DND-41 (cell line): ENCODE measurements at regions not wholly inside any gene's neighbourhood (a gene's known extent, or its start where the extent isn't known, plus 50 kb on each side); places are given as distances from the start of the nearest gene placed in this dataset.
"Not testable (repeated sequence)": the region's sequence is repeated elsewhere in the genome, so short reads cannot be mapped to it uniquely, and the experiment has no call there.

Experiments
- ATAC-seq: fragments of 200-7000 bp; cut with Tn5 transposase; 3 replicates; pipeline ENCODE4 v1.9.1; 2021; ENCODE audit warnings: low read depth; ENCODE audit not compliant: insufficient read depth
- DNase-seq: peaks from one replicate; pipeline ENCODE4 v3.0.0-alpha.2; 2020
- H2AFZ ChIP-seq: 2 replicates; pipeline ENCODE4 v1.6.0; 2012; ENCODE audit warnings: low read depth, low read length
- H3K27ac ChIP-seq: 2 replicates; pipeline ENCODE4 v1.5.1; 2012; ENCODE audit warnings: low read length, inconsistent platforms
- H3K27me3 ChIP-seq: fragments of 200-600 bp; sonication (generic); 2 replicates; pipeline ENCODE4 v1.6.0; 2012; ENCODE audit warnings: low read length, mild to moderate bottlenecking, inconsistent platforms; ENCODE audit not compliant: insufficient read depth, poor library complexity
- H3K36me3 ChIP-seq: 2 replicates; pipeline ENCODE4 v1.5.1; 2012; ENCODE audit warnings: low read length, inconsistent platforms; ENCODE audit not compliant: insufficient read depth
- H3K4me1 ChIP-seq: 2 replicates; pipeline ENCODE4 v1.5.1; 2012; ENCODE audit warnings: mild to moderate bottlenecking, low read length; ENCODE audit not compliant: insufficient read depth
- H3K4me2 ChIP-seq: 2 replicates; pipeline ENCODE4 v1.6.0; 2012; ENCODE audit warnings: mild to moderate bottlenecking, moderate library complexity, low read length, inconsistent platforms; ENCODE audit not compliant: insufficient read depth
- H3K4me3 ChIP-seq, 2 experiments: fragments of 200-600 bp in 1 of 2; shearing (Covaris generic) in 1 of 2; 2 replicates each; pipeline ENCODE4 v1.5.1; 2012 to 2016; ENCODE audit warnings: inconsistent platforms in 2 of 2, low read length in 2 of 2, mild to moderate bottlenecking in 2 of 2, low read depth in 1 of 2, moderate library complexity in 1 of 2
- H3K79me2 ChIP-seq: 2 replicates; pipeline ENCODE4 v1.6.0; 2012; ENCODE audit warnings: low read length, inconsistent platforms; ENCODE audit not compliant: insufficient read depth
- H3K9ac ChIP-seq: 2 replicates; pipeline ENCODE4 v1.6.0; 2012; ENCODE audit warnings: low read depth, mild to moderate bottlenecking, inconsistent platforms, low read length, moderate library complexity
- H3K9me3 ChIP-seq: 2 replicates; pipeline ENCODE4 v1.5.1; 2012; ENCODE audit warnings: low read length, moderate library complexity, mild to moderate bottlenecking, inconsistent platforms; ENCODE audit not compliant: insufficient read depth, severe bottlenecking
- H4K20me1 ChIP-seq: 2 replicates; pipeline ENCODE4 v1.6.0; 2012; ENCODE audit warnings: low read length; ENCODE audit not compliant: insufficient read depth
- CTCF ChIP-seq: IDR thresholded peaks from 2 replicates; pipeline ENCODE4 v1.5.1; 2012; ENCODE audit warnings: borderline replicate concordance, low read length, moderate library complexity, mild to moderate bottlenecking; ENCODE audit not compliant: poor library complexity, severe bottlenecking; ENCODE audit errors: extremely low read depth
- EZH2 ChIP-seq: IDR thresholded peaks from 3 replicates; pipeline ENCODE4 v1.6.1; 2012; ENCODE audit warnings: borderline replicate concordance, low read depth, mild to moderate bottlenecking, moderate library complexity, low read length, inconsistent platforms; ENCODE audit not compliant: severe bottlenecking

- H3K4me2 ChIP-seq = peak overlapping the region; percentile 54
- no peaks in the 10 kb centered on the region for H3K27me3 ChIP-seq
- no peaks in the 10 kb centered on the region for H3K79me2 ChIP-seq
- H3K4me1 ChIP-seq = peaks cover 37% of the 10 kb centered on the region
- no peak for TF ChIP-seq CTCF
- no peak for TF ChIP-seq EZH2
- no peaks in the 10 kb centered on the region for H4K20me1 ChIP-seq
- peak; percentile 22 for DNase-seq
- no peaks in the 10 kb centered on the region for H3K36me3 ChIP-seq
- peak; percentile 71 for ATAC-seq
- no peaks in the 10 kb centered on the region for H3K9me3 ChIP-seq
- peak overlapping the region; percentile 57 for H3K27ac ChIP-seq
- peak overlapping the region; percentile 55 for H2AFZ ChIP-seq
- H3K9ac ChIP-seq = peak overlapping the region; percentile 19
- peak overlapping the region in 1 of 2 experiments; percentile 7; a peak in 1 of 4 replicates for H3K4me3 ChIP-seq
Measured at GRCh38 chr12:46659824-46660223, 166.0 kb downstream of the SLC38A4 start.

GRCh38 chr12:46659032-46659650 lies 166.7 kb downstream of the SLC38A4 start:
- DNase-seq (no peak), ATAC-seq (no peak)
- H3K9me3 ChIP-seq = no peaks in the 10 kb centered on the region
- peaks cover 37% of the 10 kb centered on the region for H3K4me1 ChIP-seq
- H3K9ac ChIP-seq = peak overlapping the region; percentile 19; the same call in 1 of the 2 replicates
- H3K27ac ChIP-seq = peak overlapping the region; percentile 57
- peak overlapping the region; percentile 54 for H3K4me2 ChIP-seq
- H3K27me3 ChIP-seq = no peaks in the 10 kb centered on the region
- H3K36me3 ChIP-seq = no peaks in the 10 kb centered on the region
- TF ChIP-seq EZH2 = no peak
- TF ChIP-seq CTCF = no peak
- H2AFZ ChIP-seq = peak overlapping the region; percentile 55
- H3K79me2 ChIP-seq = no peaks in the 10 kb centered on the region
- no peak overlapping the region for H3K4me3 ChIP-seq
- H4K20me1 ChIP-seq = no peaks in the 10 kb centered on the region

GRCh38 chr12:46657453-46658411 lies 168.1 kb downstream of the SLC38A4 start:
- TF ChIP-seq CTCF = no peak
- TF ChIP-seq EZH2 = no peak
- no peak overlapping the region for H3K9ac ChIP-seq
- no peak overlapping the region for H3K4me3 ChIP-seq
- H3K4me1 ChIP-seq = peaks cover 37% of the 10 kb centered on the region
- H3K79me2 ChIP-seq = no peaks in the 10 kb centered on the region
- no peak for ATAC-seq
- H3K4me2 ChIP-seq = no peak overlapping the region
- no peaks in the 10 kb centered on the region for H3K27me3 ChIP-seq
- no peak overlapping the region for H2AFZ ChIP-seq
- H3K36me3 ChIP-seq = no peaks in the 10 kb centered on the region
- no peaks in the 10 kb centered on the region for H4K20me1 ChIP-seq
- no peak overlapping the region for H3K27ac ChIP-seq
- DNase-seq = no peak
- no peaks in the 10 kb centered on the region for H3K9me3 ChIP-seq

- ATAC-seq, DNase-seq, H3K79me2 ChIP-seq, H3K4me2 ChIP-seq, H3K27me3 ChIP-seq, H3K4me3 ChIP-seq, H3K27ac ChIP-seq, H2AFZ ChIP-seq, H3K9me3 ChIP-seq, H4K20me1 ChIP-seq, H3K36me3 ChIP-seq, H3K9ac ChIP-seq: not testable (repeated sequence)
- peaks cover 30% of the 10 kb centered on the region for H3K4me1 ChIP-seq
Measured at GRCh38 chr12:46655984-46656383, 169.8 kb downstream of the SLC38A4 start.
